ENCODE measurements at regions not wholly inside any gene's neighbourhood (a gene's known extent, or its start where the extent isn't known, plus 50 kb on each side); places are given as distances from the start of the nearest gene placed in this dataset.

- TF ChIP-seq, protein P1, sequence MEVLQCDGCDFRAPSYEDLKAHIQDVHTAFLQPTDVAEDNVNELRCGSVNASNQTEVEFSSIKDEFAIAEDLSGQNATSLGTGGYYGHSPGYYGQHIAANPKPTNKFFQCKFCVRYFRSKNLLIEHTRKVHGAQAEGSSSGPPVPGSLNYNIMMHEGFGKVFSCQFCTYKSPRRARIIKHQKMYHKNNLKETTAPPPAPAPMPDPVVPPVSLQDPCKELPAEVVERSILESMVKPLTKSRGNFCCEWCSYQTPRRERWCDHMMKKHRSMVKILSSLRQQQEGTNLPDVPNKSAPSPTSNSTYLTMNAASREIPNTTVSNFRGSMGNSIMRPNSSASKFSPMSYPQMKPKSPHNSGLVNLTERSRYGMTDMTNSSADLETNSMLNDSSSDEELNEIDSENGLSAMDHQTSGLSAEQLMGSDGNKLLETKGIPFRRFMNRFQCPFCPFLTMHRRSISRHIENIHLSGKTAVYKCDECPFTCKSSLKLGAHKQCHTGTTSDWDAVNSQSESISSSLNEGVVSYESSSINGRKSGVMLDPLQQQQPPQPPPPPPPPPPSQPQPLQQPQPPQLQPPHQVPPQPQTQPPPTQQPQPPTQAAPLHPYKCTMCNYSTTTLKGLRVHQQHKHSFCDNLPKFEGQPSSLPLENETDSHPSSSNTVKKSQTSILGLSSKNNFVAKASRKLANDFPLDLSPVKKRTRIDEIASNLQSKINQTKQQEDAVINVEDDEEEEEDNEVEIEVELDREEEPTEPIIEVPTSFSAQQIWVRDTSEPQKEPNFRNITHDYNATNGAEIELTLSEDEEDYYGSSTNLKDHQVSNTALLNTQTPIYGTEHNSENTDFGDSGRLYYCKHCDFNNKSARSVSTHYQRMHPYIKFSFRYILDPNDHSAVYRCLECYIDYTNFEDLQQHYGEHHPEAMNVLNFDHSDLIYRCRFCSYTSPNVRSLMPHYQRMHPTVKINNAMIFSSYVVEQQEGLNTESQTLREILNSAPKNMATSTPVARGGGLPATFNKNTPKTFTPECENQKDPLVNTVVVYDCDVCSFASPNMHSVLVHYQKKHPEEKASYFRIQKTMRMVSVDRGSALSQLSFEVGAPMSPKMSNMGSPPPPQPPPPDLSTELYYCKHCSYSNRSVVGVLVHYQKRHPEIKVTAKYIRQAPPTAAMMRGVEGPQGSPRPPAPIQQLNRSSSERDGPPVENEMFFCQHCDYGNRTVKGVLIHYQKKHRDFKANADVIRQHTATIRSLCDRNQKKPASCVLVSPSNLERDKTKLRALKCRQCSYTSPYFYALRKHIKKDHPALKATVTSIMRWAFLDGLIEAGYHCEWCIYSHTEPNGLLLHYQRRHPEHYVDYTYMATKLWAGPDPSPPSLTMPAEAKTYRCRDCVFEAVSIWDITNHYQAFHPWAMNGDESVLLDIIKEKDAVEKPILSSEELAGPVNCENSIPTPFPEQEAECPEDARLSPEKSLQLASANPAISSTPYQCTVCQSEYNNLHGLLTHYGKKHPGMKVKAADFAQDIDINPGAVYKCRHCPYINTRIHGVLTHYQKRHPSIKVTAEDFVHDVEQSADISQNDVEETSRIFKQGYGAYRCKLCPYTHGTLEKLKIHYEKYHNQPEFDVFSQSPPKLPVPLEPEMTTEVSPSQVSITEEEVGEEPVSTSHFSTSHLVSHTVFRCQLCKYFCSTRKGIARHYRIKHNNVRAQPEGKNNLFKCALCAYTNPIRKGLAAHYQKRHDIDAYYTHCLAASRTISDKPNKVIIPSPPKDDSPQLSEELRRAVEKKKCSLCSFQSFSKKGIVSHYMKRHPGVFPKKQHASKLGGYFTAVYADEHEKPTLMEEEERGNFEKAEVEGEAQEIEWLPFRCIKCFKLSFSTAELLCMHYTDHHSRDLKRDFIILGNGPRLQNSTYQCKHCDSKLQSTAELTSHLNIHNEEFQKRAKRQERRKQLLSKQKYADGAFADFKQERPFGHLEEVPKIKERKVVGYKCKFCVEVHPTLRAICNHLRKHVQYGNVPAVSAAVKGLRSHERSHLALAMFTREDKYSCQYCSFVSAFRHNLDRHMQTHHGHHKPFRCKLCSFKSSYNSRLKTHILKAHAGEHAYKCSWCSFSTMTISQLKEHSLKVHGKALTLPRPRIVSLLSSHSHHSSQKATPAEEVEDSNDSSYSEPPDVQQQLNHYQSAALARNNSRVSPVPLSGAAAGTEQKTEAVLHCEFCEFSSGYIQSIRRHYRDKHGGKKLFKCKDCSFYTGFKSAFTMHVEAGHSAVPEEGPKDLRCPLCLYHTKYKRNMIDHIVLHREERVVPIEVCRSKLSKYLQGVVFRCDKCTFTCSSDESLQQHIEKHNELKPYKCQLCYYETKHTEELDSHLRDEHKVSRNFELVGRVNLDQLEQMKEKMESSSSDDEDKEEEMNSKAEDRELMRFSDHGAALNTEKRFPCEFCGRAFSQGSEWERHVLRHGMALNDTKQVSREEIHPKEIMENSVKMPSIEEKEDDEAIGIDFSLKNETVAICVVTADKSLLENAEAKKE (CRISPR knock-in tag; IDR thresholded peaks at IDR 0.05): no peak
- TF ChIP-seq ZNF114 (CRISPR knock-in tag; IDR thresholded peaks at IDR 0.05): no peak
- TF ChIP-seq JUNB (IDR thresholded peaks at IDR 0.05; ENCODE audit: unreplicated experiment): no peak
These were observed 135.7 kb upstream of the SEL1L start (continued) for GRCh38 chr14:81669308-81669707.

DNA sequence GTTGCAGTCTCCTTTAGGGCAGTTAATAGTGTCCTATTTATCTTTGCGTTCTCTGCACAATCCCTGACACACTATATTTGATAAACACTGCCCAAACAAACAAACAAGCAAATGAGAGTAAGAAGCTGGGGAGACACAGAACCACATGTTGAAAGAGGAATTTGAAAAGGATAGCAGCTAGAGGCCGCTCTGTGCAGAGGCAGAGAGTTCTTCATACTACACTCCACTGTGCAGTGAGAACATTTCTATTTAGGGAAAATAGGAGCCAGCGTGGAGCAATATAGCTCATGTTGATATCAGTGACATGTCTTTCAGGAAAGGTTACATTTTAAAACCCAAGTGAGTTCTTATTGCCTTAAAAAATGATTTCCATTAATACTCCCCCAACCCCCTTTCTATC is 140.3 kb upstream of the SEL1L start:
- TF ChIP-seq POLR2AphosphoS5 (IDR thresholded peaks at IDR 0.05; ENCODE audit: low read depth): no peak
- TF ChIP-seq CTCF (conservative IDR thresholded peaks at IDR 0.05; ENCODE audit: low read depth in 2 of 2): peak in 1 of 2 experiments; percentile 15; a peak in 1 of 4 replicates
- no peaks in the 10 kb centered on the region for H4K20me1 ChIP-seq (replicated peaks; ENCODE audit: insufficient read depth)
- peaks cover 47% of the 10 kb centered on the region for H3K27me3 ChIP-seq (ENCODE audit: insufficient read depth)
- DNase-seq (ENCODE audit: low spot score) (no peak), ATAC-seq (no peak)
- Mint-ChIP-seq H3K27me3 (ENCODE audit: insufficient read depth, low read depth, poor library complexity) (peaks cover 10% of the 10 kb centered on the region), H3K4me1 (no peaks in the 10 kb centered on the region), H3K27ac (no peak overlapping the region), H3K9me3 (peaks cover 56% of the 10 kb centered on the region), H3K36me3 (ENCODE audit: low read depth) (peaks cover 10% of the 10 kb centered on the region; the same call in 2 of the 3 replicates), H3K4me3 (no peak overlapping the region)
- no peak overlapping the region for H3K4me2 ChIP-seq
- no peak overlapping the region for H3K27ac ChIP-seq (ENCODE audit: low read depth)
- no peak overlapping the region for H3K4me3 ChIP-seq
- no peaks in the 10 kb centered on the region for H3K9me2 ChIP-seq (ENCODE audit: insufficient read depth)
- H3K4me1 ChIP-seq (ENCODE audit: insufficient read depth): no peaks in the 10 kb centered on the region
- no peak overlapping the region for H2AFZ ChIP-seq
- H3F3A ChIP-seq (replicated peaks; ENCODE audit: low read depth): no peaks in the 10 kb centered on the region
- no peaks in the 10 kb centered on the region for H3K79me2 ChIP-seq (replicated peaks; ENCODE audit: insufficient read depth)
- H3K36me3 ChIP-seq (ENCODE audit: insufficient read depth): no peaks in the 10 kb centered on the region

Data from GM23338 (cell line).